Activated naive CD4-positive, alpha-beta T cell treated with anti-CD3 and anti-CD28 coated beads, Interleukin-2, amount 50 U/mL, for 72 hours (primary cell): ENCODE measurements at regions not wholly inside any gene's neighbourhood (a gene's known extent, or its start where the extent isn't known, plus 50 kb on each side); places are given as distances from the start of the nearest gene placed in this dataset.

Source experiments
- ATAC-seq, 2 donors: fragments of 150-1000 bp; cut with Tn5 transposase; 2 replicates each; pipeline ENCODE4 v1.10.0; 2021; ENCODE audit warnings: mild to moderate bottlenecking in 2 of 2, moderate library complexity in 2 of 2
- DNase-seq, 2 donors: peaks; one replicate each; pipeline ENCODE4 v3.0.0; 2021 to 2022; ENCODE audit warnings: low spot score in 2 of 2
- H3K27ac Mint-ChIP-seq, 2 donors: one replicate each; pipeline ENCODE4 v1.8.0; 2022; ENCODE audit warnings: mild to moderate bottlenecking in 2 of 2, mixed read lengths in 2 of 2
- H3K36me3 Mint-ChIP-seq, 2 donors: one replicate each; pipeline ENCODE4 v1.8.0; 2022; ENCODE audit warnings: mixed read lengths in 2 of 2
- H3K9me3 Mint-ChIP-seq, 2 donors: one replicate each; pipeline ENCODE4 v1.8.0; 2022; ENCODE audit warnings: mixed read lengths in 2 of 2

DNA sequence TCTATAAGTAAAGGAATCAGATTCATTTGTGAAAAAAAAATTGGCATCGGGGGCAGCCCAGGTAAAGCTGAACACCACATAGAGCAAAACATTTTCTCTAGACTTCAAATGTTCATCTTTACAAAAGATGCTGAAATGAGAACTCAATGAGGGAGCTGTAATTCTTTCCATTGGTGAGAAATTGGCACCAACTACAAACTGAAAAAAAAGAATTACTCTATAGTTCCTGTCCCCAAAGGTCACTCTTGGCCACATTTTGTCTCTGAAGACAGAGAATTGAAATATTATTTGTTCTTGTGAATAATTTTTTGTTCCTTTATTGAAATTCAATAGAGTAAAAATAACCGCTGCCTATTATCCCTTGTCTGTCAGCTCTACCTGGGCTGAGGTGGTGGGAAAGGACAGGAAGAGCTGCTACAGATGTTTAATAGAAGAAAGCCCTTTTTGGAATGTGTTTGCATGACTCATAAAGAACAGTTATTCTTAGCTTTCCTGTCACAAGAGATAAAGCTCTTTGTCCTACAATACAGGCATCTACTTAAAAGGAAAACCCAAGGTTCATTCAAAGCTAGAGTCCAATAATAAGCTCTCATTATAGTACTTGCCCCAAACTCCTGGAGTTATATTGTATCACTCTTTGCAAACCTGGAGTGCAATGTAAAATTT lies 380.1 kb upstream of the KITLG start:
- ATAC-seq (no peak), DNase-seq (no peak)
- Mint-ChIP-seq H3K27ac (no peak overlapping the region), H3K36me3 (no peaks in the 10 kb centered on the region), H3K9me3 (no peaks in the 10 kb centered on the region)

DNA sequence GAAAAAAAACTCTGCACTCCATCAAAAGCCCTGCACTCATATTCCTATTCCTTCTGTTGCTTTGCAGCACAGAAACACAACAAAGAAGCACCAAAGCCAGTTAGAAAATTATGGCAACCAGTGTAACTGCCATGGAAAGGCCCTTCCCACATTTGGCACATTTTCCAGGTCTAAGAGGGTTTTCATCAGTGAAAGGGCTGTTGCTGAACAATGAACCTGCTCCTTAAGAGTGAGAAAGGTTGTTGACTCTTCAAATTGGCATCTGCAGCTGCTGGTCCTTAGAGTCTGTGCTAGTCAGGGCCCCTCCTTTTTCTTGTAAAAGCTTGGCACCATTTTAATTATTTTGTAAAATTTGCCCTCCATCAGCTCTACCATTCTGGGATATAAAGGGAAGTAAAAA lies 378.7 kb upstream of the KITLG start:
- ATAC-seq (no peak), DNase-seq (no peak)
- no peak overlapping the region for H3K27ac Mint-ChIP-seq
- H3K9me3 Mint-ChIP-seq, result no peaks in the 10 kb centered on the region
- no peaks in the 10 kb centered on the region for H3K36me3 Mint-ChIP-seq

GRCh38 chr12:88958153-88958552 lies 377.9 kb upstream of the KITLG start:
- ATAC-seq (no peak), DNase-seq (no peak)
- Mint-ChIP-seq H3K9me3 (no peaks in the 10 kb centered on the region), H3K27ac (no peak overlapping the region), H3K36me3 (no peaks in the 10 kb centered on the region)

DNA sequence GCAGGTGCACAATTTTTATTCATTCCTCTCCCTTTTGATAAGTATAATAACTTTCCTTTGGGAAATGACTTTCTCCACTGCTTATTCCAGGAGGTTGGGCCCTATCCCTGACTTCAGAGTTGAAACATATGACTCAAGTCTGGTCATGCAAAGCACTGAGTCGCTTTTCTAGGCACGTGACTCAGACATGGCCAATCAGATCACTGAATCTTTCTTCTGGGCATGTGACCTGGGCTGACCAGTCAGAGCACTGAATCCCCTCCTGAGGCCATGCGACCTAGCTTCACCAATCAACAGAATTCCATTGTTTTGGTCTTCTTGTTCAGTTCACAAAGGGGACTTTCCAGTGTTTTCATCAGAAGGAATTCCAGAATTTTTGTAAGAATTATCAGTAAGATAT lies 377.1 kb upstream of the KITLG start:
- Mint-ChIP-seq H3K36me3 (no peaks in the 10 kb centered on the region), H3K9me3 (no peaks in the 10 kb centered on the region), H3K27ac (no peak overlapping the region)
- DNase-seq (no peak), ATAC-seq (peak in 1 of 2 donors; percentile 43)

- Mint-ChIP-seq H3K36me3 (no peaks in the 10 kb centered on the region), H3K27ac (no peak overlapping the region), H3K9me3 (no peaks in the 10 kb centered on the region)
- ATAC-seq (no peak), DNase-seq (no peak)
Observed at GRCh38 chr12:88955531-88955930, 375.3 kb upstream of the KITLG start.

GRCh38 chr12:88953029-88953586 lies 372.8 kb upstream of the KITLG start:
- ATAC-seq, result no peak
- Mint-ChIP-seq H3K9me3 (no peaks in the 10 kb centered on the region), H3K36me3 (no peaks in the 10 kb centered on the region), H3K27ac (no peak overlapping the region)
- no peak for DNase-seq

- Mint-ChIP-seq H3K9me3 (no peaks in the 10 kb centered on the region), H3K36me3 (no peaks in the 10 kb centered on the region), H3K27ac (no peak overlapping the region)
- DNase-seq (no peak), ATAC-seq (no peak)
Observed at GRCh38 chr12:88952562-88952942, 372.3 kb upstream of the KITLG start.

DNA sequence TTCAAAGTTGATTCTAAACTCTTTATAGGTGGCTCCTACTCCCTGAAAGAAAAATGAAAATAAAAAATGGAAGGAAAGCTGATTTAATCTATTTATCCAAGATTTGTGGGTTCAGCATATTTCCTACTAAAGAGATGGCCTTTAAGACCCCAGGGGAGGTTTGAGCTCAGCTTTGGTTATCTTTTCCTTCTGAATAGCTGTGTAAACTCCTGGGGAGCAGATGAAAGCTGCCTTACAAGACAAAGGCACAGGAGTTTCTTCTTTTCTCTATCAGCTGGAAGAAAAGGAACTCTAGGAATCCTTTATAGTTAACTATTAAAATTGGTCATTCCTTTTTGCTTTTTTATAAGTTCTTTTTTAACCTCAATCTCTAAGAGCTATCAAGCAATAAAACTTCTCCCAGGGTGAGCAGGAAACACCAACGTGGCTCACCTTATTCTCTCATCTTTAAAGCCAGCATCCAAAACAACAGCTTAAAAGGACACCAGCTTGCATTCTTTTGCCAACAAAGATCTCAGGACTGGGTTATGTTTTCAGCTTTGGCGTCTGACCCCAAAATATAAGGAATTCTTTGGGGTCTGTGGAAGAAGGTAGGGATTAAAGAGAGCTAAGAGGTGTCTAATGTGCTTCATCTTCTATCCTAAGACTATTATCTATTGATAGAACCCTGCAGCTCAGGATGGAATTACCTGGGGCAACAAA lies 371.7 kb upstream of the KITLG start:
- no peaks in the 10 kb centered on the region for H3K9me3 Mint-ChIP-seq
- no peaks in the 10 kb centered on the region for H3K36me3 Mint-ChIP-seq
- no peak overlapping the region for H3K27ac Mint-ChIP-seq
- ATAC-seq (no peak), DNase-seq (no peak)

- no peak for ATAC-seq
- DNase-seq, result no peak
- Mint-ChIP-seq H3K27ac (no peak overlapping the region), H3K9me3 (no peaks in the 10 kb centered on the region), H3K36me3 (no peaks in the 10 kb centered on the region)
Observed at GRCh38 chr12:88951177-88951576, 370.9 kb upstream of the KITLG start.

- Mint-ChIP-seq H3K36me3 (no peaks in the 10 kb centered on the region), H3K27ac (no peak overlapping the region), H3K9me3 (no peaks in the 10 kb centered on the region)
- DNase-seq, result no peak
- ATAC-seq, result no peak
Observed at GRCh38 chr12:88947486-88948043, 367.3 kb upstream of the KITLG start.

DNA sequence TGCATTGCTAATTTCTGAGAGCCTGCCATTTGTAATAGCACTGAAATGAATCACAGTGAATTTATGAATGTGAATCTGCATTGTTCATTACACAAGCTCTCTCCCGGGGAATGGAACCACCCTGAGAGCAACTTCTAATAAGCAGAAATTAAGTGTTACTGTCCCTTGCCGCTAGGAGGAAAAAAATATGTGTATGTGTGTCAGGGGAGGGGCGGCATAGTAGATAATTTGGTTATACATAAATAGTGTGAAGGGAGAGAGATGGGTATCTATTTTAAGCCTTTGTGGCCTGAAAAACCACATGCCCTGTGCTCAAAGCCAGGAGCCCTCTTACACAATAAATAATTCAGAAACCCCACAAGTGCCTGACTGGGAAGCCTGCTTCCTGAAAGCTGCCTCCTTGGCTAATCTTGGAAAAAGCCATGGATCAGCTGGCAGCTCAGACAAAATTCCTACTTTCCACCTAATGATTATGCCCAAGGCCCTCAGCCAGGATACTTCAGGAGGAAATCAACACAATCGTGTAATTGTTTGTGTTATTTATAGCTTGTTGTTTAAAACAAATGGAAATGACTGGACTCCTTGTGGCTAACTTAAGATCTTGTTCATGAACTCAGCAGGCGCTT lies 366.2 kb upstream of the KITLG start:
- ATAC-seq, result no peak

GRCh38 chr12:88945051-88945732 lies 364.9 kb upstream of the KITLG start:
- ATAC-seq, result no peak
- H3K27ac Mint-ChIP-seq, result no peak overlapping the region
- H3K9me3 Mint-ChIP-seq, result no peaks in the 10 kb centered on the region
- H3K36me3 Mint-ChIP-seq, result no peaks in the 10 kb centered on the region
- DNase-seq, result no peak

More for the DNA sequence above, 366.2 kb upstream of the KITLG start:
- no peaks in the 10 kb centered on the region for H3K36me3 Mint-ChIP-seq
- no peaks in the 10 kb centered on the region for H3K9me3 Mint-ChIP-seq
- H3K27ac Mint-ChIP-seq, result no peak overlapping the region
- DNase-seq, result no peak

DNA sequence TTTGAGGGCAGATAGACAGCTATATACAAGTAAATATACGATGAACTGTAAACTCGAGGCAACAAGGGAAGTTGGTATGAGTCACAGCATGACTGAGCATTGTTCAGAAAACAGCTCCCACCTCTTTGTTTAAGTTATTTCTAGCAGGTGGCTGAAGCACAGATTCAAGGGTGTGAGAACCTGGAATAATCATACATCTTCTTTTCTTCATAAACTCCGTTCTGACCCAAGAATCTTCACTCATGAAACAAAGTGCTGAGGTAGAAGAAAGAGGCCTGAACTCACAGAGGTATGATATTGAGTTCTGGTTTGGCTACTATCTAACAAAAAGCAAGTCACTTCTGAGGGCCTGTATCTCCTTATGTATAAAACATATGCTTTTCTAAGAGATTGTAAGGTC lies 364.1 kb upstream of the KITLG start:
- Mint-ChIP-seq H3K9me3 (no peaks in the 10 kb centered on the region), H3K36me3 (no peaks in the 10 kb centered on the region), H3K27ac (no peak overlapping the region)
- ATAC-seq (no peak), DNase-seq (no peak)

- ATAC-seq, result no peak
- Mint-ChIP-seq H3K9me3 (no peaks in the 10 kb centered on the region), H3K36me3 (no peaks in the 10 kb centered on the region), H3K27ac (no peak overlapping the region)
- no peak for DNase-seq
Observed at GRCh38 chr12:88940854-88941253, 360.6 kb upstream of the KITLG start.

DNA sequence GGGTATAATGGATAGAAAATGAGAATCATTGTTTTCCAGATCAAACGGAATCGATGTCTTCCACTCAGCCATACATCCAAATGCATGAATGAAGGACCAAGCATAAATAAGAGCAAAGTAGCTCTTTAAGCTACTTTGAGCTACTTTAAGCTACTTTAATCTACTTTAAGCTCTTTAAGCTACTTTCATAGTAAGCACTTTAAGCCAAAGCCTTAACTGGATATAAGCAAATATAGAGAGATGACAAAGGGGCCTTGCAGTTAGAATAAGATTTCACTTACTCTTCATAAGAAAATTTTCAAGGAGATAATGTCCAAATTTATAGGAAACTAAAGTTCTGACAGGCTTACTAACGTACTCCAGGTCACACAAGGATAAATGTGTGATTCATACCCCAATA lies 355.6 kb upstream of the KITLG start:
- H3K36me3 Mint-ChIP-seq, result no peaks in the 10 kb centered on the region
- DNase-seq (no peak), ATAC-seq (no peak)
- H3K27ac Mint-ChIP-seq, result no peak overlapping the region
- no peaks in the 10 kb centered on the region for H3K9me3 Mint-ChIP-seq

DNA sequence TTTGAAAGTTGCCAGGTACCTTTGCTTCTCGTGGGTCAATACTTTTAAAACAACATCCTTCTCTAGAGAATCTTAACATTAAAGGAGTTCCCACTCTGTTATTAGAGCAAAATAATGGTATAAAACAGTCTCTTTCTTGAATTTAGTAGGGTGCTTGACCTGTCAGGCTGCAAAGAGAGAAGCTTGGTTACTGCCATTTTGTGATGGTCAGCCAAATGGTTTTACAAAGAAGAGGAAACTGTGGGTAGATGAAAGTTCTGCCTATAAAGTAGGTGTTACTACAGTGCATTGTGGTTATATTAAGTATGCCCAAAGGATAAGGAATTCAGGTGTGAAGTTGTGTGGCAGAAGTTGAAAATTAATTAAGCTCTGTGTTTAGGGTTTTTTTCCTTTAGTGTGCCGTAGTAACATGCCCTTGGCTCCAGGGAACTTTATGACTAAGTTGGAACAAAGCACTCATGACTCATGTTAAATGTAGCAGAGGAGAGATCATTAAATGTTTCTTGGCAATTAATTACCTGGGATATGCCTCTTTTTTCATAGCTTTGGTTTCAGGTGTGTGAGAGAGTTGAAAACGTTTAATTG lies 354.0 kb upstream of the KITLG start:
- Mint-ChIP-seq H3K27ac (no peak overlapping the region), H3K36me3 (no peaks in the 10 kb centered on the region), H3K9me3 (no peaks in the 10 kb centered on the region)
- ATAC-seq (no peak), DNase-seq (no peak)

GRCh38 chr12:88932457-88932856 lies 352.2 kb upstream of the KITLG start:
- no peak for DNase-seq
- H3K27ac Mint-ChIP-seq, result no peak overlapping the region
- ATAC-seq, result no peak
- no peaks in the 10 kb centered on the region for H3K36me3 Mint-ChIP-seq
- no peaks in the 10 kb centered on the region for H3K9me3 Mint-ChIP-seq
